Upper lobe of left lung (tissue), 6 donors: ENCODE measurements at regions not wholly inside any gene's neighbourhood (a gene's known extent, or its start where the extent isn't known, plus 50 kb on each side); places are given as distances from the start of the nearest gene placed in this dataset.
"Not testable (repeated sequence)": the region's sequence is repeated elsewhere in the genome, so short reads cannot be mapped to it uniquely, and the experiment has no call there.

Experiments
- ATAC-seq, 2 donors: fragments of 200-7000 bp; cut with Tn5 transposase; one replicate each; pipeline ENCODE4 v1.9.1; 2022; ENCODE audit warnings: mild to moderate bottlenecking in 2 of 2, moderate library complexity in 2 of 2; ENCODE audit not compliant: low FRiP score in 2 of 2
- DNase-seq, 2 donors: peaks; one replicate each; pipeline ENCODE4 v3.0.0-alpha.2; 2019 to 2020
- H3K27ac ChIP-seq, 4 donors: fragments of 200-600 bp; sonication (generic); one replicate each; pipeline ENCODE4 v1.5.1; 2016 to 2019
- H3K27me3 ChIP-seq, 4 donors: fragments of 200-600 bp; sonication (generic); one replicate each; pipeline ENCODE4 v1.5.1; 2017 to 2019
- H3K36me3 ChIP-seq, 4 donors: fragments of 200-600 bp; sonication (generic); one replicate each; pipeline ENCODE4 v1.5.1; 2016 to 2019
- H3K4me1 ChIP-seq, 4 donors: fragments of 200-600 bp; sonication (generic); one replicate each; pipeline ENCODE4 v1.5.1; 2018 to 2019
- H3K4me3 ChIP-seq, 4 donors: fragments of 200-600 bp; sonication (generic); one replicate each; pipeline ENCODE4 v1.5.1; 2017 to 2019; ENCODE audit warnings: mild to moderate bottlenecking in 2 of 4, moderate library complexity in 1 of 4
- H3K9me3 ChIP-seq, 4 donors: fragments of 200-600 bp; sonication (generic); one replicate each; pipeline ENCODE4 v1.5.1; 2018 to 2019
- CTCF ChIP-seq, 6 experiments: fragments of 450-650 bp in 4 of 6; fragments of 200-600 bp in 2 of 6; sonication (generic) in 2 of 6; IDR thresholded peaks; one replicate each; pipeline ENCODE4 v1.5.1; 2016 to 2019; ENCODE audit warnings: antibody characterized with exemption in 6 of 6
- EP300 ChIP-seq, 4 donors: sonication (generic); formaldehyde crosslinking; IDR thresholded peaks; one replicate each; pipeline ENCODE4 v1.5.1; 2017; ENCODE audit warnings: antibody characterized with exemption in 4 of 4, control low read depth in 2 of 4
- POLR2A ChIP-seq, 4 donors: fragments of 450-650 bp; IDR thresholded peaks; one replicate each; pipeline ENCODE4 v1.5.1; 2016 to 2017; ENCODE audit warnings: antibody characterized with exemption in 4 of 4, mild to moderate bottlenecking in 2 of 4
- POLR2AphosphoS5 ChIP-seq, 2 donors: sonication (generic); formaldehyde crosslinking; IDR thresholded peaks; one replicate each; pipeline ENCODE4 v1.5.1; 2017; ENCODE audit warnings: antibody characterized with exemption in 2 of 2
- WGBS, 2 donors: methylation state at CpG; one replicate each; pipeline ENCODE4 v1.1.5; 2017 to 2018; 5-methylcytosine and 5-hydroxymethylcytosine counted together
- donor health status: DM: no; HTN: no; CAD: no; lungs with moderate emphysema.
- donor health status: DM: no; HTN: yes; CAD: no; lungs with severe emphysema.

GRCh38 chr5:174556756-174557155, 167.6 kb upstream of the MSX2 start:
- DNase-seq (no peak), ATAC-seq (no peak)
- no peaks in the 10 kb centered on the region for H3K9me3 ChIP-seq
- no peaks in the 10 kb centered on the region for H3K36me3 ChIP-seq
- 61 to 62% methylated on average over 3 of the region's 3 CpGs for WGBS, 2 donors
- H3K4me1 ChIP-seq: no peaks in the 10 kb centered on the region
- no peak overlapping the region for H3K27ac ChIP-seq
- no peaks in the 10 kb centered on the region for H3K27me3 ChIP-seq
- H3K4me3 ChIP-seq: no peak overlapping the region
- TF ChIP-seq CTCF (IDR thresholded peaks at IDR 0.05): no peak
- no peak for TF ChIP-seq POLR2A (IDR thresholded peaks at IDR 0.05)
- no peak for TF ChIP-seq EP300 (IDR thresholded peaks at IDR 0.05)
- TF ChIP-seq POLR2AphosphoS5 (IDR thresholded peaks at IDR 0.05): no peak

GRCh38 chr5:174558190-174558589, 166.2 kb upstream of the MSX2 start:
- 79% methylated on average over 1 of the region's 1 CpG for WGBS, 2 donors
- no peaks in the 10 kb centered on the region for H3K27me3 ChIP-seq

GRCh38 chr5:174559141-174559540, 165.2 kb upstream of the MSX2 start:
- WGBS, 2 donors: 68 to 76% methylated on average over 3 of the region's 3 CpGs
- Histone ChIP-seq H3K36me3 (no peaks in the 10 kb centered on the region), H3K27me3 (no peaks in the 10 kb centered on the region), H3K9me3 (no peaks in the 10 kb centered on the region), H3K4me3 (no peak overlapping the region), H3K4me1 (no peaks in the 10 kb centered on the region), H3K27ac (no peak overlapping the region)
- TF ChIP-seq EP300 (IDR thresholded peaks at IDR 0.05) (no peak), POLR2A (IDR thresholded peaks at IDR 0.05) (no peak), POLR2AphosphoS5 (IDR thresholded peaks at IDR 0.05) (no peak), CTCF (IDR thresholded peaks at IDR 0.05) (no peak)
- ATAC-seq: no peak
- DNase-seq: no peak

More at GRCh38 chr5:174558190-174558589, 166.2 kb upstream of the MSX2 start:
- DNase-seq (no peak), ATAC-seq (no peak)
- no peak overlapping the region for H3K27ac ChIP-seq
- no peaks in the 10 kb centered on the region for H3K4me1 ChIP-seq
- no peaks in the 10 kb centered on the region for H3K9me3 ChIP-seq
- H3K36me3 ChIP-seq: no peaks in the 10 kb centered on the region
- no peak overlapping the region for H3K4me3 ChIP-seq
- TF ChIP-seq CTCF (IDR thresholded peaks at IDR 0.05): no peak
- no peak for TF ChIP-seq POLR2A (IDR thresholded peaks at IDR 0.05)
- TF ChIP-seq POLR2AphosphoS5 (IDR thresholded peaks at IDR 0.05): no peak
- no peak for TF ChIP-seq EP300 (IDR thresholded peaks at IDR 0.05)

- no peak overlapping the region for H3K4me3 ChIP-seq
- TF ChIP-seq CTCF (IDR thresholded peaks at IDR 0.05): no peak
- TF ChIP-seq POLR2AphosphoS5 (IDR thresholded peaks at IDR 0.05): no peak
- no peak for TF ChIP-seq EP300 (IDR thresholded peaks at IDR 0.05)
- TF ChIP-seq POLR2A (IDR thresholded peaks at IDR 0.05): no peak
- WGBS, 2 donors: 80 to 85% methylated on average over 3 to 5 of the region's 5 CpGs
- no peak overlapping the region for H3K27ac ChIP-seq
- ATAC-seq (no peak), DNase-seq (no peak)
- no peaks in the 10 kb centered on the region for H3K36me3 ChIP-seq
- no peaks in the 10 kb centered on the region for H3K4me1 ChIP-seq
- H3K27me3 ChIP-seq: no peaks in the 10 kb centered on the region
- H3K9me3 ChIP-seq: no peaks in the 10 kb centered on the region
Measured at GRCh38 chr5:174559566-174560090, 164.8 kb upstream of the MSX2 start.

GRCh38 chr5:174560861-174561260, 163.5 kb upstream of the MSX2 start:
- Histone ChIP-seq H3K27me3 (no peaks in the 10 kb centered on the region), H3K36me3 (no peaks in the 10 kb centered on the region)
- ATAC-seq: no peak

DNA sequence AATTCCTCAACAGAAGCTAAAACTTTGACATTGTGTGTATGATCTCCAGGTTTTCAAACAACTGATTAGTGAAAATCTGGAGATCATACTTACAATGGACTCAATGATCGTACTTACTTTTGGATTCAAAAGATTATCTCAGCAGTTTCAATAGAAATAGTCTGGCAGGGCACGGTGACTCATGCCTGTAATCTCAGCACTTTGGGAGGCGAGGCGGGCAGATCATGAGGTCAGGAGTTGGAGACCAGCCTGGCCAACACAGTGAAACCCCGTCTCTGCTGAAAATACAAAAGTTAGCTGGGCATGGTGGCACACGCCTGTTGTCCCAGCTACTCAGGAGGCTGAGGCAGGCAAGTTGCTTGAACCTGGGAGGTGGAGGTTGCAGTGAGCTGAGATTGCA, 161.3 kb upstream of the MSX2 start:
- H3K27me3 ChIP-seq, H3K27ac ChIP-seq, H3K9me3 ChIP-seq, H3K36me3 ChIP-seq, ATAC-seq, DNase-seq, H3K4me1 ChIP-seq, H3K4me3 ChIP-seq: not testable (repeated sequence)
- 85 to 88% methylated on average over 6 of the region's 6 CpGs for WGBS, 2 donors

More at GRCh38 chr5:174560861-174561260, 163.5 kb upstream of the MSX2 start:
- TF ChIP-seq POLR2A (IDR thresholded peaks at IDR 0.05) (no peak), POLR2AphosphoS5 (IDR thresholded peaks at IDR 0.05) (no peak), CTCF (IDR thresholded peaks at IDR 0.05) (no peak), EP300 (IDR thresholded peaks at IDR 0.05) (no peak)
- Histone ChIP-seq H3K27ac (no peak overlapping the region), H3K4me1 (no peaks in the 10 kb centered on the region), H3K9me3 (no peaks in the 10 kb centered on the region), H3K4me3 (no peak overlapping the region)
- 80 to 86% methylated on average over 3 of the region's 3 CpGs for WGBS, 2 donors
- DNase-seq: no peak
